HepG2 (cell line): ENCODE measurements at regions not wholly inside any gene's neighbourhood (a gene's known extent, or its start where the extent isn't known, plus 50 kb on each side); places are given as distances from the start of the nearest gene placed in this dataset.

ENCODE experiments used
- ATAC-seq: fragments of 200-7000 bp; cut with Tn5 transposase; 3 replicates; pipeline ENCODE4 v1.9.1; 2020; ENCODE audit warnings: mild to moderate bottlenecking, moderate library complexity
- BruUV-seq: library from RNA; stranded (reverse); fragments of 400-500 nt; replicated peaks from 2 replicates; lab custom pipeline; 2021; lab: Mats Ljungman, UMichigan
- CTCF ChIA-PET: fragments of 300-600 bp; formaldehyde crosslinking; extraction: SDS; loops from one replicate; lab custom pipeline; 2021; ENCODE audit warnings: low total read pairs, inconsistent platforms, low intra/inter-chr PET ratio; lab: Yijun Ruan, JAX
- POLR2A ChIA-PET: fragments of 350-600 bp; sonication (Branson Sonifier 250); formaldehyde crosslinking; loops from one replicate; lab custom pipeline; 2020; ENCODE audit warnings: antibody characterized with exemption, inconsistent platforms; lab: Yijun Ruan, JAX
- DNase-seq: peaks from one replicate; pipeline ENCODE4 v3.0.0-alpha.2; 2015; ENCODE audit warnings: low spot score
- FAIRE-seq: peaks from 3 replicates; lab custom pipeline; 2011; peaks lifted over from hg19 to GRCh38; lab: Jason Lieb, UNC
- H2AFZ ChIP-seq: one replicate; pipeline ENCODE4 v1.6.1; 2011; ENCODE audit warnings: low read length, inconsistent platforms
- H3K27ac ChIP-seq: fragments of 300-600 bp; 3 replicates; pipeline ENCODE4 v1.8.0; 2011; ENCODE audit warnings: mixed run types, mild to moderate bottlenecking, mixed read lengths, low read length, inconsistent platforms; ENCODE audit not compliant: insufficient read depth; ENCODE audit errors: extremely low read length
- H3K27me3 ChIP-seq, 2 experiments: fragments of 200-600 bp in 1 of 2; 2 replicates in 1 of 2; 3 replicates in 1 of 2; pipeline versions ENCODE4 v1.6.0 to v1.8.0; 2011; ENCODE audit warnings: low read length in 2 of 2, mild to moderate bottlenecking in 2 of 2, moderate library complexity in 2 of 2, inconsistent platforms in 1 of 2; ENCODE audit not compliant: insufficient read depth in 2 of 2, control insufficient read depth in 1 of 2
- H3K36me3 ChIP-seq, 2 experiments: fragments of 200-600 bp in 1 of 2; replicated peaks in 1 of 2; 2 replicates in 1 of 2; 3 replicates in 1 of 2; pipeline versions ENCODE4 v1.5.1 to v1.8.0; 2011; ENCODE audit warnings: low read length in 2 of 2, inconsistent platforms in 1 of 2; ENCODE audit not compliant: insufficient read depth in 2 of 2, control insufficient read depth in 1 of 2
- H3K4me1 ChIP-seq: 2 replicates; pipeline ENCODE4 v1.5.1; 2012; ENCODE audit warnings: low read length, inconsistent platforms; ENCODE audit not compliant: insufficient read depth
- H3K4me2 ChIP-seq: 2 replicates; pipeline ENCODE4 v1.6.0; 2011; ENCODE audit warnings: low read depth, low read length, inconsistent platforms
- H3K4me3 ChIP-seq, 3 experiments: fragments of 200-600 bp in 1 of 3; sonication (generic), shearing (Covaris generic) in 1 of 3; replicated peaks in 1 of 3; 2 replicates each; pipeline ENCODE4 v1.5.1; 2011 to 2016; ENCODE audit warnings: low read length in 3 of 3, inconsistent platforms in 2 of 3, low read depth in 2 of 3, mild to moderate bottlenecking in 2 of 3, control low read depth in 1 of 3, mixed read lengths in 1 of 3; ENCODE audit not compliant: insufficient read depth in 1 of 3
- H3K79me2 ChIP-seq: one replicate; pipeline ENCODE4 v1.6.1; 2011; ENCODE audit warnings: low read length, inconsistent platforms; ENCODE audit not compliant: insufficient read depth
- H3K9ac ChIP-seq: 2 replicates; pipeline ENCODE4 v1.6.0; 2011; ENCODE audit warnings: mild to moderate bottlenecking, low read depth, low read length, inconsistent platforms; ENCODE audit not compliant: insufficient read depth
- H3K9me3 ChIP-seq: 2 replicates; pipeline ENCODE4 v1.5.1; 2012; ENCODE audit warnings: mild to moderate bottlenecking, low read length
- H4K20me1 ChIP-seq: 2 replicates; pipeline ENCODE4 v1.6.0; 2011; ENCODE audit warnings: inconsistent platforms, mild to moderate bottlenecking, low read length, moderate library complexity; ENCODE audit not compliant: insufficient read depth
- CCDC6 ChIP-seq: sonication (generic); formaldehyde crosslinking; IDR thresholded peaks from 2 replicates; pipeline ENCODE4 v1.8.1; 2022; ENCODE audit warnings: mild to moderate bottlenecking, missing genetic modification reagents, moderate library complexity
- GZF1 ChIP-seq: sonication (generic); formaldehyde crosslinking; IDR thresholded peaks from 2 replicates; pipeline ENCODE4 v1.5.1; 2020; ENCODE audit warnings: mild to moderate bottlenecking, missing genetic modification reagents
- IRF2 ChIP-seq: IDR thresholded peaks from 2 replicates; pipeline ENCODE4 v1.6.1; 2018; ENCODE audit warnings: missing genetic modification reagents, missing compliant biosample characterization
- MYNN ChIP-seq: sonication (generic); formaldehyde crosslinking; IDR thresholded peaks from 2 replicates; pipeline ENCODE4 v1.4.0; 2020; ENCODE audit warnings: mild to moderate bottlenecking, low read depth, missing genetic modification reagents
- PRPF4 ChIP-seq: fragments of 200-400 bp; formaldehyde crosslinking; IDR thresholded peaks from 2 replicates; pipeline ENCODE4 v1.6.1; 2016; ENCODE audit warnings: low read length, low read depth; ENCODE audit not compliant: poor library complexity, severe bottlenecking
- RBM22 ChIP-seq: fragments of 200-400 bp; formaldehyde crosslinking; optimal IDR thresholded peaks from 2 replicates; pipeline ENCODE3; 2017; ENCODE audit warnings: mild to moderate bottlenecking, low read length, moderate library complexity
- SCMH1 ChIP-seq: sonication (generic); formaldehyde crosslinking; IDR thresholded peaks from 2 replicates; pipeline ENCODE4 v1.9.0; 2021; ENCODE audit warnings: missing genetic modification reagents, mild to moderate bottlenecking, borderline replicate concordance
- SIX1 ChIP-seq: sonication (generic); formaldehyde crosslinking; IDR thresholded peaks from 2 replicates; pipeline ENCODE4 v1.4.0; 2020; ENCODE audit warnings: missing genetic modification reagents, borderline replicate concordance
- THYN1 ChIP-seq: sonication (generic); formaldehyde crosslinking; IDR thresholded peaks from 2 replicates; pipeline ENCODE4 v1.8.1; 2023; ENCODE audit warnings: low read depth, mild to moderate bottlenecking, moderate library complexity, missing genetic modification reagents, borderline replicate concordance
- ZEB1 ChIP-seq: IDR thresholded peaks from 2 replicates; pipeline ENCODE4 v1.6.1; 2012; ENCODE audit warnings: mild to moderate bottlenecking, low read depth, inconsistent platforms; ENCODE audit not compliant: insufficient replicate concordance
- ZNF17 ChIP-seq: sonication (generic); formaldehyde crosslinking; IDR thresholded peaks from 2 replicates; pipeline ENCODE4 v1.5.0; 2020; ENCODE audit warnings: mild to moderate bottlenecking, missing genetic modification reagents
- ZNF343 ChIP-seq: sonication (generic); formaldehyde crosslinking; IDR thresholded peaks from 2 replicates; pipeline ENCODE4 v1.4.0; 2020; ENCODE audit warnings: mild to moderate bottlenecking, missing genetic modification reagents
- ZNF367 ChIP-seq: sonication (generic); formaldehyde crosslinking; IDR thresholded peaks from 2 replicates; pipeline ENCODE4 v1.4.0; 2020; ENCODE audit warnings: missing genetic modification reagents, borderline replicate concordance
- ZNF512 ChIP-seq: sonication (generic); formaldehyde crosslinking; IDR thresholded peaks from 2 replicates; pipeline ENCODE4 v1.4.0; 2020; ENCODE audit warnings: mild to moderate bottlenecking, missing genetic modification reagents
- ZNF556 ChIP-seq: sonication (generic); formaldehyde crosslinking; IDR thresholded peaks from 2 replicates; pipeline ENCODE4 v1.4.0; 2020; ENCODE audit warnings: mild to moderate bottlenecking, missing genetic modification reagents, borderline replicate concordance
- ZNF761 ChIP-seq: sonication (generic); formaldehyde crosslinking; conservative IDR thresholded peaks from 2 replicates; pipeline ENCODE4 v1.4.0; 2020; ENCODE audit warnings: mild to moderate bottlenecking, missing genetic modification reagents
- WGBS: methylation state at CpG from one replicate; pipeline ENCODE4 v1.1.6; 2017; ENCODE audit warnings: low lambda C conversion rate; 5-methylcytosine and 5-hydroxymethylcytosine counted together
- in situ Hi-C: cut with HindIII; loops from 2 replicates; pipeline ENCODE4 v1.10.0; 2017; ENCODE audit warnings: low pct_unique_long_range_greater_than_20kb; ENCODE audit not compliant: extremely low pct_ligation_motif_present
- intact Hi-C: fragments of 100-400 bp; cut with micrococcal nuclease; formaldehyde crosslinking; loops from one replicate; pipeline ENCODE4 v1.10.0; 2022; ENCODE audit not compliant: unreplicated experiment
- TF ChIP-seq, protein P1 (sequence below): sonication (generic); formaldehyde crosslinking; IDR thresholded peaks from 2 replicates; pipeline ENCODE4 v1.4.0; 2020; ENCODE audit warnings: missing genetic modification reagents, borderline replicate concordance

DNA sequence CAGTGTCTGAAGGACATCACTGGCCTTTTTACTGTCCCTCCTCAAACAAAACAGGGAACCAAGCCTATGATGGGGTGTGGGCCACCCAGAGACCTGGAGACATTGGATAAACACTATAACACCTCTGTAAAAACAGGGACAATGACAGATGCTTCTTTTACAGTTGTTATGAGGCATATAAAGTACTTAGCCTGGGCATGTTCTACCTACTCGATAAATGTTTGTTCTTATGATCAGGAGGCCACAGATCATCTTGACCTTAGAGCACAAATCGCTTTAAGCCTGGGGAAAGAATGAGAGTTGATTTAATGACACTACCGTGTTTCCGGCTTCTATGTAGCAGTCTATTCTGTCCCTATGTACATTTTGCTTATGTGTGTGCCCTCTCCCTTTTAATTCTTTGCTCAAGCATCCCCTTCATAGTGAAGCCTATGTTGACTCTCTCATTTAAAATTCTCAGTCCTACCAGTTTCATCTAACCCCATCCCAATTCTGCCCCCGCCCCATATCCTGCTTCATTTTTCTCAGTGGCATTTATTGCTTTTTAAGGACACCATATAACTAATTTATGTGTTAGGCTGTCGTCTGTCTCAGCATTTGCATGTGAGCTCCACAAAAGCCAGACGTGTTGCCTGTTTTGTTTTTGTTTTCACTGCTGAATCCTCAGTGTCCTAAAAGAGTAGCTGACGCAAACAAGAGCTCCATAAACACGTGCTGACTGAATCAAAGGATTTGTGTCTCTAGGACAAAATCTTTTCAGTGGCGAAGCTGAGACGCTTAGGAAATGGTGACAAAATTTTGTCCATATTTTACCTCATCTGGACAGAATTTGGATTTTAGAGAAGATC is 182.3 kb upstream of the ST6GAL2 start (continued):
- TF ChIP-seq ZEB1 = no peak
- no peak for TF ChIP-seq RBM22
- TF ChIP-seq ZNF367 (CRISPR knock-in tag) = no peak
- TF ChIP-seq MYNN (CRISPR knock-in tag) = no peak
- no peak for TF ChIP-seq SCMH1 (CRISPR knock-in tag)
- no peak for TF ChIP-seq ZNF512 (CRISPR knock-in tag)

GRCh38 chr2:107069890-107070289 is 183.9 kb upstream of the ST6GAL2 start:
- DNase-seq (no peak), FAIRE-seq (no peak), ATAC-seq (no peak)
- Histone ChIP-seq H3K9me3 (no peaks in the 10 kb centered on the region), H3K4me2 (no peak overlapping the region), H3K27me3 (no peaks in the 10 kb centered on the region), H3K27ac (no peak overlapping the region), H3K9ac (no peak overlapping the region), H3K4me3 (no peak overlapping the region), H2AFZ (no peak overlapping the region), H3K36me3 (no peaks in the 10 kb centered on the region), H3K79me2 (no peaks in the 10 kb centered on the region), H4K20me1 (no peaks in the 10 kb centered on the region), H3K4me1 (no peaks in the 10 kb centered on the region)
- in situ Hi-C loops = no loop called here
- ChIA-PET POLR2A (no interaction called here), CTCF (no interaction called here)
- BruUV-seq = no TSS peak
- WGBS = 14% methylated on average over 2 of the region's 2 CpGs
- intact Hi-C loops = no loop called here
- TF ChIP-seq ZNF17 (CRISPR knock-in tag) = no peak
- TF ChIP-seq, protein P1, sequence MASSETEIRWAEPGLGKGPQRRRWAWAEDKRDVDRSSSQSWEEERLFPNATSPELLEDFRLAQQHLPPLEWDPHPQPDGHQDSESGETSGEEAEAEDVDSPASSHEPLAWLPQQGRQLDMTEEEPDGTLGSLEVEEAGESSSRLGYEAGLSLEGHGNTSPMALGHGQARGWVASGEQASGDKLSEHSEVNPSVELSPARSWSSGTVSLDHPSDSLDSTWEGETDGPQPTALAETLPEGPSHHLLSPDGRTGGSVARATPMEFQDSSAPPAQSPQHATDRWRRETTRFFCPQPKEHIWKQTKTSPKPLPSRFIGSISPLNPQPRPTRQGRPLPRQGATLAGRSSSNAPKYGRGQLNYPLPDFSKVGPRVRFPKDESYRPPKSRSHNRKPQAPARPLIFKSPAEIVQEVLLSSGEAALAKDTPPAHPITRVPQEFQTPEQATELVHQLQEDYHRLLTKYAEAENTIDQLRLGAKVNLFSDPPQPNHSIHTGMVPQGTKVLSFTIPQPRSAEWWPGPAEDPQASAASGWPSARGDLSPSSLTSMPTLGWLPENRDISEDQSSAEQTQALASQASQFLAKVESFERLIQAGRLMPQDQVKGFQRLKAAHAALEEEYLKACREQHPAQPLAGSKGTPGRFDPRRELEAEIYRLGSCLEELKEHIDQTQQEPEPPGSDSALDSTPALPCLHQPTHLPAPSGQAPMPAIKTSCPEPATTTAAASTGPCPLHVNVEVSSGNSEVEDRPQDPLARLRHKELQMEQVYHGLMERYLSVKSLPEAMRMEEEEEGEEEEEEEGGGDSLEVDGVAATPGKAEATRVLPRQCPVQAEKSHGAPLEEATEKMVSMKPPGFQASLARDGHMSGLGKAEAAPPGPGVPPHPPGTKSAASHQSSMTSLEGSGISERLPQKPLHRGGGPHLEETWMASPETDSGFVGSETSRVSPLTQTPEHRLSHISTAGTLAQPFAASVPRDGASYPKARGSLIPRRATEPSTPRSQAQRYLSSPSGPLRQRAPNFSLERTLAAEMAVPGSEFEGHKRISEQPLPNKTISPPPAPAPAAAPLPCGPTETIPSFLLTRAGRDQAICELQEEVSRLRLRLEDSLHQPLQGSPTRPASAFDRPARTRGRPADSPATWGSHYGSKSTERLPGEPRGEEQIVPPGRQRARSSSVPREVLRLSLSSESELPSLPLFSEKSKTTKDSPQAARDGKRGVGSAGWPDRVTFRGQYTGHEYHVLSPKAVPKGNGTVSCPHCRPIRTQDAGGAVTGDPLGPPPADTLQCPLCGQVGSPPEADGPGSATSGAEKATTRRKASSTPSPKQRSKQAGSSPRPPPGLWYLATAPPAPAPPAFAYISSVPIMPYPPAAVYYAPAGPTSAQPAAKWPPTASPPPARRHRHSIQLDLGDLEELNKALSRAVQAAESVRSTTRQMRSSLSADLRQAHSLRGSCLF (CRISPR knock-in tag) = no peak
- TF ChIP-seq PRPF4 = no peak
- no peak for TF ChIP-seq IRF2 (CRISPR knock-in tag)
- no peak for TF ChIP-seq ZNF343
- TF ChIP-seq ZNF761 = no peak
- TF ChIP-seq THYN1 (CRISPR knock-in tag) = no peak
- TF ChIP-seq ZNF556 (CRISPR knock-in tag) = no peak
- no peak for TF ChIP-seq SIX1
- no peak for TF ChIP-seq GZF1 (CRISPR knock-in tag)
- no peak for TF ChIP-seq CCDC6 (CRISPR knock-in tag)
